LNCaP clone FGC (cell line): ENCODE measurements at regions not wholly inside any gene's neighbourhood (a gene's known extent, or its start where the extent isn't known, plus 50 kb on each side); places are given as distances from the start of the nearest gene placed in this dataset.

Experiments used
- DNase-seq: peaks from one replicate; pipeline ENCODE4 v3.0.0-alpha.2; 2011; ENCODE audit warnings: low read depth
- H3K4me3 ChIP-seq: 2 replicates; pipeline ENCODE4 v1.5.1; 2011; ENCODE audit warnings: mild to moderate bottlenecking, low read depth, low read length, control low read depth
- TF ChIP-seq, protein P1 (sequence below): IDR thresholded peaks from 2 replicates; pipeline ENCODE4 v1.5.1; 2012; ENCODE audit warnings: mild to moderate bottlenecking; ENCODE audit not compliant: control insufficient read depth, insufficient read depth; ENCODE audit errors: extremely low read depth

DNA sequence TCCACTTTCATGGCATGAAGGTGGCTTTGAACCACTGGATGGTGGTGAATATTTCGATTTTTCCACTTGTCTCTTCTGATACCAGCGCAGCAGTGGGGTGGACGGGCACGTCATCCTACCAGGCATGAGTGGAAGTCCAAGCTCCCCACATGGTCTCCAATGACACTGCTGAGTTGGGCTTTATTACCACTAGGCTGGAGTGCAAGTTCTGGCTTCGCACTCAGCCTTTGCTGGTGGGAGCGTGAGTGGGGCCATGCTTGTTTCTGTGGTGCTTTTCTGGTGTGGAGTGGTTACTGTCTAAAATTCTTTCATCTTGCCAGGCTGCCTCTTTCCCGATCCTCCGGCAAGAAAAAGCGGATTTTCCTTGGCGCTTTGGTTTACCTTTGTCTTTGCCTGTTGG is 70.1 kb upstream of the SDK1 start:
- no peak overlapping the region for H3K4me3 ChIP-seq
- no peak for DNase-seq
- TF ChIP-seq, protein P1, sequence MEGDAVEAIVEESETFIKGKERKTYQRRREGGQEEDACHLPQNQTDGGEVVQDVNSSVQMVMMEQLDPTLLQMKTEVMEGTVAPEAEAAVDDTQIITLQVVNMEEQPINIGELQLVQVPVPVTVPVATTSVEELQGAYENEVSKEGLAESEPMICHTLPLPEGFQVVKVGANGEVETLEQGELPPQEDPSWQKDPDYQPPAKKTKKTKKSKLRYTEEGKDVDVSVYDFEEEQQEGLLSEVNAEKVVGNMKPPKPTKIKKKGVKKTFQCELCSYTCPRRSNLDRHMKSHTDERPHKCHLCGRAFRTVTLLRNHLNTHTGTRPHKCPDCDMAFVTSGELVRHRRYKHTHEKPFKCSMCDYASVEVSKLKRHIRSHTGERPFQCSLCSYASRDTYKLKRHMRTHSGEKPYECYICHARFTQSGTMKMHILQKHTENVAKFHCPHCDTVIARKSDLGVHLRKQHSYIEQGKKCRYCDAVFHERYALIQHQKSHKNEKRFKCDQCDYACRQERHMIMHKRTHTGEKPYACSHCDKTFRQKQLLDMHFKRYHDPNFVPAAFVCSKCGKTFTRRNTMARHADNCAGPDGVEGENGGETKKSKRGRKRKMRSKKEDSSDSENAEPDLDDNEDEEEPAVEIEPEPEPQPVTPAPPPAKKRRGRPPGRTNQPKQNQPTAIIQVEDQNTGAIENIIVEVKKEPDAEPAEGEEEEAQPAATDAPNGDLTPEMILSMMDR: no peak

DNA sequence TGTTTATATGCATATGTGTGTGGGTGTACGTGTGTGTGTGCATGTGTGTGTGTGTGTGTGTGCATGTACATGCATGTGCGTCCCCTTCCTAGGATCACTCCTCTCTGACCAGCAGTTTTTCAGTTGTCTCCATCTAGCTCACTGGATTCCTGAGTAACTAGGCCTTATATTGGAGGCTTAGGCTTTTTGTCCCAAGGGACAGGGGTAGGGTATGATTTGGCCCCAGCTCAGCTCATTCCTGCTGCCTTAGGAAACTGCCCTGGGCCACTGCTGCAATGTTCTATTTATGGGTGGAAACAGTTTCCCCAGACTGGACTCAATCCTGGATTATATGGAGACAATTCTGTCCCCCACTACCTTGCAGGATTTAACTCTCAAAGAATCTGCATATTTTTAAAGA is 68.8 kb upstream of the SDK1 start:
- no peak overlapping the region for H3K4me3 ChIP-seq
- no peak for DNase-seq
- TF ChIP-seq, protein P1: no peak

DNA sequence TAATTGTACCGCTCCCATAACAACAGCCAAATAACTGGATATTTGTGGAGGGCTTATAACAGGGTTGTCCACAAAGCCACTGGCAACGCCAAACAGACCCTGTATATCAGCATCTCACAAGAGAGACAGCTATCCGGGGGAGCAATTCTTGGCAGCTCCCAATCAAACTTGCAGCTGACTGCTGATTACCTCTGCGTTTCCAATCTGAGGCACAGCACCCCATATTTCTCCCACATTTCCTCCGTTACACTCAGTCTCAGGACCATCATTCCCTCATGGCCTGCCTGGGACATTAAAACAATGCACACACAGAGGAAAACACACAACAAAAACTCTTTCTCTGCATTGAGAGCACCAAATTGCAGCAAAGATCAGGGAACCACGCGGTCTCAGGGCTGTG is 67.8 kb upstream of the SDK1 start:
- DNase-seq: no peak
- TF ChIP-seq, protein P1: no peak
- no peak overlapping the region for H3K4me3 ChIP-seq

DNA sequence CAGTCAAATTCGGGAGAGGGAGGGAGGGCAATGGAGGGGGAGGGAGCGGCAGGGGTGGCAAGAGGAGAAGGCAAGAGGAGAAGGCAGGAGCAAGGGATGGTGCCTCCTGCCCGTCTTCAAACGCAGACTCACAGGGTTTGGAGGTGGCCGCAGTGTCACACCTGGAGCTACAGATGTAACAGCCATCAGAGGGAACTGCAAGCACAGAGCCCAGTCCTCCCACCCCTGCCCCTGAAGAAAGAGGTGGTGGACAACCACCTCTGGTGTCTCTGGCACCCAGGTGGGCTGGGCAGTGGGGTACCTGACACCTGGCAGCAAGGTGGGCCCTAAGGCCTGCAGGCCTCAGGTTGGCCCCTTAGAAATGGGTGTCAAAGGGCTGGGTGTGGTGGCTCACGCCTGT is 67.0 kb upstream of the SDK1 start:
- DNase-seq: no peak
- TF ChIP-seq, protein P1: no peak
- no peak overlapping the region for H3K4me3 ChIP-seq

DNA sequence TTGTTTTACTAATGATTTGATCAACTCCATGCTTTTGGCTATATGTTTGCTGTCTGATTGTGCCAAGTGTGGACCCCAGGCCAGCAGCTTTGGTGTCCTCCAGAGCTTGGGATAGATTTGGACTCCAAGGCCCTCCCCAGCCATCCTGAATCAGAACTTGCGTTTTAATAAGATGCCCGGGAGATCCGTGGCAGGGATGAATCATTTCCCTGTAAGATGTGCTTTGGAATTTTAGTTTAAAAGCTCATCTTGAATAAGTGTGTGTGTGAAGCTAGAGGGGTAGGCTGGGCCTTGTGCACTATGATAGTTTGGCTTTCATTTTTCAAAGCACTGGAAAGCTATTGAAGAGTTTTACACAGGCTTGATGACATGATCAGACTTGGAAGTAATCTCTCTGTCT is 66.2 kb upstream of the SDK1 start:
- H3K4me3 ChIP-seq: no peak overlapping the region
- TF ChIP-seq, protein P1: no peak
- no peak for DNase-seq

DNA sequence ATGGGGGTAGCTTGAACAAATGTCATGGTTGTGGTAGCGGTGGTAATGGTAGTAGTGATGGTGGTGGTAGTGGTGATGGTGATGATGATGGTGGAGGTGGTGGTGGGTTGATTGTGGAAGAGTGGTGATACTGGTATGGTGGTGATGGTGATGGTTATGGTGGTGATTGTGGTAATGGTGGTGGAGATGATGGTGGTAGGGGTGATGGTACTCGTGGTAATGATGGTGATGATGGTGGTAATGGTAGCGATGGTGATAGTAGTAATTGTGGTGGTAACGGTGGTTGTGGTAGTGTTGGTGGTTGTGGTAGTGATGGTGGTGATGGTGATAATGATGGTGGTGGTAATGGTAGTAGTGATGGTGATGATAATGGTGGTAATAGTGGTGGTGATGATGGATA is 65.7 kb upstream of the SDK1 start:
- no peak for DNase-seq
- no peak overlapping the region for H3K4me3 ChIP-seq
- TF ChIP-seq, protein P1: no peak

DNA sequence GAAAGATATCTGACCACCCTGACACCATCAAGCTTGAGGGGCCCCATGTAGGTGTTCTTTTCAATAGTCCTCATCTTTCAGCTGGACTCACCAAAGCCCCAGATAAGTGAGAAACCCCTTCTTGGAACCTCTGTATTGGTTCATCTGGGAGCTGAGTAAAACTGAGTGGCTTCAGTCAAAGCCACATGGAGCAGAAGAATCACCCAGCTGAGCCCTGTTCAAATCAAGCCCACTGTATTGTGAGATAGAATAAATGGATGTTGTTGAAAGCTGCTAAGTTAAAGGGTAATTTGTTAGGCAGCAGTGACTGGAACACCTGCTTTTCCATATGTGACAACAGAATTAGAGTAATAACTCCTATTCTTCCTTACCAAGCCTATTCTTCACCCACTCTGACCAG is 64.8 kb upstream of the SDK1 start:
- DNase-seq: no peak
- H3K4me3 ChIP-seq: no peak overlapping the region
- TF ChIP-seq, protein P1: no peak
